ENCODE measurements at regions not wholly inside any gene's neighbourhood (a gene's known extent, or its start where the extent isn't known, plus 50 kb on each side); places are given as distances from the start of the nearest gene placed in this dataset.
"Not testable (repeated sequence)": the region's sequence is repeated elsewhere in the genome, so short reads cannot be mapped to it uniquely, and the experiment has no call there.

DNA sequence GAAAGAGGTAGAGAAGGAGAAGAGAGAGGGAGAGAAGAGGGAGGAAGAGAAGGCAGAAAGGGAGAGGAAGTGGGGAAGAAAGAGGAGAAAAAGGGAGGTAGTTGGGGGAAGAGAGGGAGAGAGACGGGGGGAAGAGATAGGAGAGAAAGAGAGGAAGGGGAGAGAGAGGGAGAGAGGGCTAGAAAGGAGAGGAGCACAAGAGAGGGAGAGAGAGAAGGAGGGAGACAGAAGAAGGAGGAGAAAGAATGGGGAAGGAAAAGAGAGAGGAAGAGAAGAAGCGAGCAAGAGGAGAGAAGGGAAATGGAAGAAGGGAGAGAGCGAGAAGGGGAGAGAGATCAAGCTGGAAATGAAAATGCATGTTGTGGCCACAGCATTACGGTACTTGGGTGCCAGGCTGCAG, 1368.4 kb upstream of the TMEM132C start:
- DNase-seq: no peak

DNA sequence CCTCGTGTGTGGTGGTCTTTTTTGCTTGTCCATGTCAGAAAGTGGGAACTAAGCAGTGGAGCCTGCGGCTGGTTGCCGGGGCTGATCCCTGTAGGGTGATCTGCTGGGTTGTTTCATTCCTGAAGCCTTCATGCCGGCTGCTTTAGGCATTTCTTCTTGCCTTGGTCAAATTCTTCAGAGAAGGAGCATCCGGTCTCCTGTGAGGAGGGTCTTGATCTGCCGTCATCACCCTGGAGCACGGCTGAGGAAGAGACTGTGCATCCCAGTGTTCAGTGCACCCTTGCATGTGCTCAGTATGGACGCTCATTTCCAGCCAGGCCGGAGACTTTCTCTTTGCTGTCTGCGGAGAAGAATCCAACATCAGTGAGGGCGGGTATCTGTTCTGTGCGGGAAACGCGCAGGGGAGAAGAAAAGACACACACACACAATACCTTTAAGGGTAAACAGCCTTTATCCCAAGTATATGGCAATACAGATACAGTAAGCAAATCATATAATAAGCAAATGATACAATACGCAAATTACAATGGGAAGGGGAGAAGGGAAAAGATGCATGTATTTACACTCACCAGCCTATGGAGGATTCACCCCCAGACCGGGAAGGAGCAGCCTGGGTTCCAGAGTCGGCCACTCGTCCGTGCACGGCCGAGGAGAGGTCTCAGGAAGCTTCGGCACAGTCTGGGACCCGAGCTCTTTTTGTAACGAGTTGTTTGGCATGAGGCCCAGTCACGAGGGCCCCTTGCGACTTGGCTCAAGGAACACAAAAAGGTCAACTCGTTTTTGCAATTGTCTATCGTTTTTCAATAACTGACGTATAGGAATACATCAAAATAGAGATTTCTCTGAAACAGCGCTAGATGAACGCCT, 1366.8 kb upstream of the TMEM132C start:
- DNase-seq: no peak

- no peak for DNase-seq
Measured at GRCh38 chr12:126903027-126903876, 1363.7 kb upstream of the TMEM132C start.

DNA sequence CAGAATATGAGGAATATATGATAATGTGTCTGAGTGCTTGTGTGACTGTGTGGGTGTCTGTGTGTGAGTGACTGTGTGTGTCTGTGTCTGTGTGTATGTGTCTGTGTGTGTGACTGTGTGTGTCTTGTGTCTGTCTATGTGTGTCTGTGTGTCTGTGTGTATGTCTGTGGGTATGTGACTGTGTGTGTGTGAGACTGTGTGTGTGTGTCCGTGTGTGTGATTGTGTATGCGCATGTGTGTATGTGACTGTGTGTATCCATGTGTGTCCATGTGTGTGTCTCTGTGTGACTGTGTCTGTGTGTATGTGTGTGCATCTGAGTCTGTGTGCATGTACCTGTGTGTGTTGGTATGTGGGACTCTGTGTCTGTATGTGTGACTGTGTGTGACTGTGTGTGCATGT, 1361.2 kb upstream of the TMEM132C start:
- DNase-seq: no peak

DNA sequence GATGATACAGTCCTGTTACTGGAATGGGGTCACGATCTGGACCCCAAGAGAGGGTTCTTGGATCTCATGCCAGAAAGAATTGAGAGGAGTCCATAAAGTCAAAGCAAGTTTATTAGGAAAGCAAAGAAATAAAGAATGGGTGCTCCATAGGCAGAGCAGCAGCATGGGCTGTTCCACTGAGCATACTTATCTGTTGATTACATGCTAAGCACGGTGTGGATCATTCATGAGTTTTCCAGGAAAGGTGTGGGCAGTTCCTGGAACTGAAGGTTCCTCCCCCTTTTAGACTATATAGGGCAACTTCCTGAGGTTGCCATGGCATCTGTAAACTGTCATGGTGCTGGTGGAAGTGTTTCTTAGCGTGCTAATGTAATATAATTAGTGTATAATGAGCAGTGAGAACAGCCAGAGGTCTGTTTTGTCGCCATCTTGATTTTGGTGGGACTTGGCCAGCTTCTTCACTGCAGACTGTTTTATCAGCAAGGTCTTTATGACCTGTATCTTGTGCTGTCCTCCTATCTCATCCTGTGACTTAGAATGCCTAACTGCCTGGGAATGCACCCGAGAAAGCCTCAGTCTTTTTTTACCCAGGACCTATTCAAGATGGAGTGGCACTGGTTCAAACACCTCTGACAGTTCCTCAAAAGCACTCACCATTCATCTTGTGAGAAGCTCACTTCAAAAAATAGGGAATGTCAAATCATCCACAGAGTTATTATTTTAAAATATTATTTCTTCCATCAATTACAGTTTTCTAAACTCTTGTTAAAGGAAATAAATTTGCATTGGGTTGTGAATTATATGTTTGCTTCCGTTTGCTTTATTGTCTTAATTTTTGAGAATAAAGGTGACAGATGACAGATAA, 1358.8 kb upstream of the TMEM132C start:
- DNase-seq: no peak

GRCh38 chr12:126908765-126909142, 1358.2 kb upstream of the TMEM132C start:
- no peak for DNase-seq

DNA sequence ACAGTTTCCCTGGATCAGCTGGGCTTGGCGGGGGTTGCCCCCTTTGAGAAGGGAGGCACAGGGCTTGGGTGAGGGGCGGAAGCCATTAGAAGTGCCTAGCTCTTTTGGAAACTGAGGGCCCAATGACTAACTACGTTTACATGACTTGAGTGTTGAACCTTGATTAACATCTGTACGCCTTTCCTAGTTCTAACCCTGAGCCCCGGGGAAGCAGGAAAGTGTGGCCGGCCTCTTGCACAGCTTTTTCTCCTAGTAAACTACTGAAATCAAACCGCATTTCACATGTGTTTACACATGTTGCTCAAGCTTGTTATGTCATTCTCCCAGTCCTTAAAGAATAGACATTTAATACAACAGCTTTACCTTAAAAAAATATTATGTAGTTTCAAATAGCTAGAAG, 1356.4 kb upstream of the TMEM132C start:
- no peak for DNase-seq

DNA sequence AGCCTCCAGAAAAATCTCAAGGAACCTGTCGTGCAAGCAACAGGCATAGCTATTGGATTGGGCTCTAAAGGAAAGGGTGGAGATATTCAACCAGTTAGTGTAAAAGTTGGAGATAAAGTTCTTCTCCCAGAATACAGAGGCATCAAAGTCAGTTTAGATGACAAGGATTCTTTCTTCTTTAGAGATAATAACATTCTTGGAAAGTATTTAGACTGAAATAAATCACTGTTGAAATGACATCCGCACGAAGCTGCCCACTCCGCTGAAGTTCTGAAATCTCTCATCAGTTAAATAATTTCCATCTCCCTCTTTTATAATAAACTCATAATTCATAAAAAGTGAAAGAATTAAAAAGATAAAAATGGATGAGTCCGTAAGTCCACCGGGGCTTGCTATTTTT, 1354.9 kb upstream of the TMEM132C start:
- DNase-seq: no peak

GRCh38 chr12:126914170-126914793, 1352.7 kb upstream of the TMEM132C start:
- no peak for DNase-seq

DNA sequence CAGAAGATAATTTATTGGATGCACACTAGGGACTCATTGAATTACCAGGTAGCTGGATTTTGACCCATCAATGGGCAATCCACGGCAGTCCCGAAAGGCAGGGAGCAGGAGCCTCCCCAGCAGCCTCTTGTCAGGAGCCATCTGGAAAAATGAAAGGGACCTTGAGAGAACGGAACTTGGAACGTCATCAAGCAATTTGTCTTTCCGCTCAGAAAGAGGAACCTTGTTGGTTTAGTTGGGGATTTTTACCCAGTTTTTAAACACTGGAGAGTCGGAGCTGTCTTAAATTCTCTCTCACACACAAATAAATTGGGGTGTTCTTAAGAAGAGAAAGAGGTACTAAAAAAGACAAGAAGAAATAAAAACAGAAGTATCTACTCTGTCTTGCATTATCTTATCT, 1351.7 kb upstream of the TMEM132C start:
- DNase-seq: no peak

- no peak for DNase-seq
Measured at GRCh38 chr12:126926023-126926594, 1340.9 kb upstream of the TMEM132C start.

DNA sequence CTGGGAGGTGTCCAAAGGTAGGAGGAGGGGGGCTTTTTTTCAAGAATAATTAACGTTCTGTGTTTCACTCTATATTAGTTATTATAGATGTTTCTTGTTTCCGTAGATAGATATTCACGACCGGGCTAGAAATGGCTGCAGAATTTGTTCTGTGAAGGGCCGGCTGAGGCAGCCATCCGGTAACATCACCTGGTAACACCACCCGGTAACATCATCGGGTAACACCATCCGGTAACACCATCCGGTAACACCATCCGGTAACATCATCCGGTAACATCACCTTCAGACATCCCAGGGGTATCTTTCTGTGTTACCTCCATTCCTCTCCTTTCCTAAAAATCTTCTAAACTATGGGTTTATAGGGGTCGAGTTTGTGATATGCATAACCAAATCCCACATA, 1336.7 kb upstream of the TMEM132C start:
- no peak for DNase-seq

GRCh38 chr12:126932156-126932555, 1334.8 kb upstream of the TMEM132C start:
- DNase-seq: no peak

- no peak for DNase-seq
Measured at GRCh38 chr12:126935435-126935834, 1331.5 kb upstream of the TMEM132C start.

DNA sequence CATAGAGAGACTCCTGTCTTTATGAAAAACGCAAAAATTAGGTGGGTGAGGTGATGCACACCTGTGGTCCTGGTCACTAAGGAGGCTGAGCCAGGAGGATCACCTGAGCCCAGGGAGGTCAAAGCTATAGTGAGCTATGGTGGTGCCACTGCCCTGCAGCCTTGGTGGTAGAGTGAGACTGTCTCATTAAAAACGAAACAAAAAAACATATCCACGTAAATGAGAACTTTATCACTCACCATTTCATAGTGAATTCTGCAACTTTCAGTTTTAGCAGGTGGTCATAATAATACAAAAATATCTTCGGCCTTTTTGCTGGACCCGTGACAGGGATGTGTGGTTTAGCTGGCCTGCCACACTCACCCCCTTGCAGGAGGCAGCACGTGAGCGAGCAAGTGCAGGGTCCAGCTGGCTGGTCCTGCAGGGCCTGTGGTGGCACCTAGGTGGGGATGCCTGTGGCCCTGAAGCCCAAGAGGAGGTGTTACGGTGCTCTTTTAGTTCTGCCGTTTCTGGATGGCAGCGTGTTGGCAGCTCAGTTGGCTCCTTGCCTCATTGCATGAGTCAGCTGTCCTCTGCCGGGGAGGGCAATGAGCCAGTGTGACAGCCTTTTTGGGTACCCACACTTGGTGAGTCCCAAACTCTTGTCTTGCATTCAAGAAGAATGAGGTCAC, 1330.7 kb upstream of the TMEM132C start:
- DNase-seq: no peak

DNA sequence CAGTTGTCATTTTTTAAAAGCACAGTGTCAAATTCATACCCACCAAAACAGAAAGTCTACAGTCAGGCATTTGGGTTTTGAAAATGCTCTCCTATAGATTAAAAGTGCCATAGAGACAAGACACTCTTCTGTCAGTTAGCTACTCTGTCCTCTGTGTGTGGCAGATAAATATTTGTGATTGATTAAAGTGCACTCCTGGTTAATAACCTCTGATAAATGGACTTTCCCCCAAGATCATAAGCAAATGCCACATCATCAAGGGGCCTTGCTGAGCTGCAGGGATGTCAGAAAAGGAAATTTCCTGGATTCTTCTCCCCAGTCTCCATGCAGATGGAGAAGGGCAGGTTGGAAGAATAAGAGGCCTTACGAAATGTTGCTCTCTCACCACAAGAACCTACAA, 1329.5 kb upstream of the TMEM132C start:
- no peak for DNase-seq

GRCh38 chr12:126944684-126945083, 1322.3 kb upstream of the TMEM132C start:
- DNase-seq: no peak

DNA sequence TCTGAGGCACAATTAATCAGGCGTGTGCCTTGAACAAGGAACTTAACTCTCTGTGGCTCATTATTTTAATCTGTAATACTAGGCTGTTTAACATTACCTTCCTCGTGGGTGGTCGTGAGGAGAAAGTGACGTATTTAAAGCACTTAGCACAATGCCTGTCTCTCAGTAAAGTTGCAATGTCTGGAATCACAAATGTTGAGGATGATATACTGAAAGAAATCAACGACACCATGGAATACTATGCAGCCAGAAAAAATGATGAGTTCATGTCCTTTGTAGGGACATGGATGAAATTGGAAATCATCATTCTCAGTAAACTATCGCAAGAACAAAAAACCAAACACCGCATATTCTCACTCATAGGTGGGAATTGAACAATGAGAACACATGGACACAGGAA, 1320.0 kb upstream of the TMEM132C start:
- not testable (repeated sequence) for DNase-seq

GRCh38 chr12:126949558-126949957, 1317.4 kb upstream of the TMEM132C start:
- DNase-seq: no peak

GRCh38 chr12:126950266-126950665, 1316.7 kb upstream of the TMEM132C start:
- DNase-seq: no peak

- no peak for DNase-seq
Measured at GRCh38 chr12:126952096-126953007, 1314.6 kb upstream of the TMEM132C start.

All from amniotic stem cell (primary cell).